Activated naive CD8-positive, alpha-beta T cell treated with anti-CD3 and anti-CD28 coated beads, Interleukin-2, amount 50 U/mL, for 24 hours (primary cell): ENCODE measurements at regions not wholly inside any gene's neighbourhood (a gene's known extent, or its start where the extent isn't known, plus 50 kb on each side); places are given as distances from the start of the nearest gene placed in this dataset.
"Not testable (repeated sequence)": the region's sequence is repeated elsewhere in the genome, so short reads cannot be mapped to it uniquely, and the experiment has no call there.

Experiments used
- ATAC-seq: fragments of 150-1000 bp; cut with Tn5 transposase; one replicate; pipeline ENCODE4 v1.10.0; 2021
- DNase-seq: peaks from one replicate; pipeline ENCODE4 v3.0.0; 2021
- H3K27ac Mint-ChIP-seq: one replicate; pipeline ENCODE4 v1.8.0; 2021; ENCODE audit warnings: mild to moderate bottlenecking, mixed read lengths
- H3K27me3 Mint-ChIP-seq: one replicate; pipeline ENCODE4 v1.8.0; 2021; ENCODE audit warnings: mixed read lengths
- H3K36me3 Mint-ChIP-seq: one replicate; pipeline ENCODE4 v1.8.0; 2021; ENCODE audit warnings: low read depth, mixed read lengths
- H3K4me1 Mint-ChIP-seq: one replicate; pipeline ENCODE4 v1.8.0; 2021; ENCODE audit warnings: mixed read lengths
- H3K4me3 Mint-ChIP-seq: one replicate; pipeline ENCODE4 v1.8.0; 2021; ENCODE audit warnings: mild to moderate bottlenecking, moderate library complexity, mixed read lengths
- H3K9me3 Mint-ChIP-seq: one replicate; pipeline ENCODE4 v1.8.0; 2021; ENCODE audit warnings: mixed read lengths

- Mint-ChIP-seq H3K27me3 (peaks cover 3% of the 10 kb centered on the region), H3K9me3 (no peaks in the 10 kb centered on the region), H3K4me3 (no peak overlapping the region), H3K36me3 (no peaks in the 10 kb centered on the region), H3K27ac (no peak overlapping the region), H3K4me1 (no peaks in the 10 kb centered on the region)
- DNase-seq (no peak), ATAC-seq (no peak)
Observed at GRCh38 chr11:12585861-12586260, 88.4 kb upstream of the TEAD1 start.

GRCh38 chr11:12587333-12587991 lies 86.8 kb upstream of the TEAD1 start:
- Mint-ChIP-seq H3K9me3 (no peaks in the 10 kb centered on the region), H3K27ac (no peak overlapping the region), H3K4me1 (no peaks in the 10 kb centered on the region), H3K27me3 (peaks cover 3% of the 10 kb centered on the region), H3K36me3 (no peaks in the 10 kb centered on the region), H3K4me3 (no peak overlapping the region)
- DNase-seq (no peak), ATAC-seq (no peak)

GRCh38 chr11:12591706-12592105 lies 82.5 kb upstream of the TEAD1 start:
- peaks cover 1% of the 10 kb centered on the region for H3K9me3 Mint-ChIP-seq
- no peaks in the 10 kb centered on the region for H3K4me1 Mint-ChIP-seq
- ATAC-seq (no peak), DNase-seq (no peak)
- peaks cover 9% of the 10 kb centered on the region for H3K27me3 Mint-ChIP-seq
- H3K36me3 Mint-ChIP-seq = no peaks in the 10 kb centered on the region
- no peak overlapping the region for H3K27ac Mint-ChIP-seq
- no peak overlapping the region for H3K4me3 Mint-ChIP-seq

DNA sequence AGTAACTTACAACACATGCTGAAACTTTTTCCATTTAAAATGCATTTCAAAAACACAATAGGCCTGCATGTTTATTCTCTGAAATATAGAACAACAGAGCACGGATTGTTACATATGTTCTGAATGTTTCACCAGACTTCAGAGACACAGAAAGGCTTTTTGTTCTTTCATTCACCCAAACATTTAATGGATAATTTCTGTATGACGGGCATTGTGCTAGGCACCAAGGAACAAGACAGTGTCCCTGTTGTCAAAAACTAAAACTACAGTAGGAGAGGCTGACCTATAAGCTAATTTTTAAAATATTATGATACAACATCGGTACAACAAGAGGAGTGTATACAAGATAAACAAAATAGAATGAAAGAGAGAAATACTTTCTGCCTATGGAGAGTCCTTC lies 81.9 kb upstream of the TEAD1 start:
- H3K27me3 Mint-ChIP-seq = peaks cover 11% of the 10 kb centered on the region
- no peak overlapping the region for H3K27ac Mint-ChIP-seq
- no peak for DNase-seq
- H3K36me3 Mint-ChIP-seq = no peaks in the 10 kb centered on the region
- H3K4me1 Mint-ChIP-seq = no peaks in the 10 kb centered on the region
- no peak for ATAC-seq
- H3K9me3 Mint-ChIP-seq = peaks cover 3% of the 10 kb centered on the region
- H3K4me3 Mint-ChIP-seq = no peak overlapping the region

DNA sequence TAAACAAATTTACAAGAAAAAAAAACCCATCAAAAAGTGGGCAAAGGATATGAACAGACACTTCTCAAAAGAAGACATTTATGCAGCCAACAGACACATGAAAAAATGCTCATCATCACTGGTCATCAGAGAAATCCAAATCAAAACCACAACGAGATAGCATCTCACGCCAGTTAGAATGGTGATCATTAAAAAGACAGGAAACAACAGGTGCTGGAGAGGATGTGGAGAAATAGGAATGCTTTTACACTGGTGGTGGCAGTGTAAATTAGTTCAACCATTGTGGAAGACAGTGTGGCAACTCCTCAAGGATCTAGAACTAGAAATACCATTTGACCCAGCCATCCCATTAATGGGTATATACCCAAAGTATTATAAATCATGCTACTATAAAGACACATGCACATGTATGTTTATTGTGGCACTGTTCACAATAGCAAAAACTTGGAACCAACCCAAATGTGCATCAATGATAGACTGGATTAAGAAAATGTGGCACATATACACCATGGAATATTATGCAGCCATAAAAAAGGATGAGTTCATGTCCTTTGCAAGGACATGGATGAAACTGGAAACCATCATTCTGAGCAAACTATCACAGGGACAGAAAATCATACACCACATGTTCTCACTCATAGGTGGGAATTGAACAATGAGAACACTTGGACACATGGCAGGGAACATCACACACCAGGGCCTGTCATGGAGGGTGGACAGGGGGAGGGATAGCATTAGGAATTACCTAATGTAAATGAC lies 79.0 kb upstream of the TEAD1 start:
- H3K4me3 Mint-ChIP-seq, H3K9me3 Mint-ChIP-seq, ATAC-seq, DNase-seq, H3K4me1 Mint-ChIP-seq, H3K27ac Mint-ChIP-seq, H3K36me3 Mint-ChIP-seq: not testable (repeated sequence)
- H3K27me3 Mint-ChIP-seq = peaks cover 11% of the 10 kb centered on the region

GRCh38 chr11:12598330-12599256 lies 75.6 kb upstream of the TEAD1 start:
- H3K4me1 Mint-ChIP-seq = peaks cover 7% of the 10 kb centered on the region
- ATAC-seq = no peak
- H3K27me3 Mint-ChIP-seq = peaks cover 9% of the 10 kb centered on the region
- DNase-seq = no peak
- no peak overlapping the region for H3K27ac Mint-ChIP-seq
- no peak overlapping the region for H3K4me3 Mint-ChIP-seq
- peaks cover 3% of the 10 kb centered on the region for H3K9me3 Mint-ChIP-seq
- no peaks in the 10 kb centered on the region for H3K36me3 Mint-ChIP-seq

DNA sequence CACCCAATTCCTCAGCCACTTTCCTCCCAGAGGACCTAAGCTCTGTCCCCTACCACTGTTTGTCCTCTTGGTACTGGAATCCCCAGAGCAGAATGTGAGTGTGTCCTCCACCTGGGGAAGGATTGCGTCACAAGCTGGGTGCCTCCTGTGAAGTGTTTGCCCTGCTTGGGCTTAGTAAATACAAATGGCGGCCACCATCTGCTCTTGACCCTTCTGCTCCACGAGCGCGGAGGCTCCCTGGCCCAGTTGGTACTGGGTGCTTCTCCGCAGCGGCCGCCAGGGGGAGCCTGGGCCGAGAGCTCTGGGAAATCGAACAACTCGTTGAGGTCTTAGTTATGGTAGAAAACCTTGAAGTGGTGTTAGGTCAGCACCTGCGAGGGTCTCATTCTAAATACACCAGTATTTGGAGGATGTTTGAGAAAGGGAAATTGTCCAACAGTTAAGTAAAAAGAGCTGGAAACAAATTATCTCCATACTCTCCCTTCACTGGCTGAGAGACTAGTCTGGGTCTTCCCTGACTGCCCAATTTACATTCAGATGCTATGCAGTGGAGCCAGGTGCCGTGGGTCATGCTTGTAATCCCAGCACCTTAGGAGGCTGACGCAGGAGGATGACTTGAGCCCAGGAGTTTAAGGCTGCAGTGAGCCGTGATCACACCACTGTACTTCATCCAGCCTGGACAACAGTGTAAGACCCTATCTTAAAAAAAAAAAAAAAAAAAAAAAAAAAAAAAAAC lies 74.6 kb upstream of the TEAD1 start:
- ATAC-seq = peak; percentile 33
- peaks cover 9% of the 10 kb centered on the region for H3K27me3 Mint-ChIP-seq

GRCh38 chr11:12600829-12601228 lies 73.4 kb upstream of the TEAD1 start:
- Mint-ChIP-seq H3K4me1 (peaks cover 7% of the 10 kb centered on the region), H3K36me3 (no peaks in the 10 kb centered on the region), H3K9me3 (peaks cover 3% of the 10 kb centered on the region), H3K4me3 (no peak overlapping the region), H3K27ac (no peak overlapping the region), H3K27me3 (peaks cover 8% of the 10 kb centered on the region)
- DNase-seq = no peak
- no peak for ATAC-seq

More for the DNA sequence above, 74.6 kb upstream of the TEAD1 start:
- no peak overlapping the region for H3K27ac Mint-ChIP-seq
- H3K4me3 Mint-ChIP-seq = no peak overlapping the region
- H3K4me1 Mint-ChIP-seq = peaks cover 7% of the 10 kb centered on the region
- H3K9me3 Mint-ChIP-seq = peaks cover 3% of the 10 kb centered on the region
- H3K36me3 Mint-ChIP-seq = no peaks in the 10 kb centered on the region
- DNase-seq = peak; percentile 55

DNA sequence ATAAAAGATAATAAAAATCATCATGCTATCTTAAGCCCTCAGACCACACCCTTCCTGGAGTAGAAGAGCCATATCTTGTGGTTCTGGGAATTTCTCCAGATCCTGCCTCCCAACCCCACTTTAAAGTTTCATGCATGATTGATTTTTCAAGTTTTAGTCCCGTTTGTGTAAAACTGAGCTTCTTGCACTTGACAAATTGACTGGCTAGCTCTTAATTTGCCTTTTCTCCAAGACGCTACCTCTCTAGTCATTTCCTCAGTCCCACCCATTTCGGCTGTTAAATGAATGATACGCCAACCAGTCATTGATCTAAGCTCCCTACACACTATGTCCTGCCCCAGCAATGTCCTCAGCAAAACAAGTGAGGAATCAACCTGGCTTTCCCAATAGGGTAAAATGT lies 71.8 kb upstream of the TEAD1 start:
- Mint-ChIP-seq H3K27ac (no peak overlapping the region), H3K36me3 (no peaks in the 10 kb centered on the region), H3K9me3 (no peaks in the 10 kb centered on the region), H3K4me1 (peaks cover 7% of the 10 kb centered on the region), H3K27me3 (peaks cover 5% of the 10 kb centered on the region), H3K4me3 (no peak overlapping the region)
- ATAC-seq (no peak), DNase-seq (no peak)

- H3K4me3 Mint-ChIP-seq = no peak overlapping the region
- ATAC-seq (no peak), DNase-seq (no peak)
- H3K4me1 Mint-ChIP-seq = peaks cover 3% of the 10 kb centered on the region
- H3K27me3 Mint-ChIP-seq = peaks cover 9% of the 10 kb centered on the region
- H3K9me3 Mint-ChIP-seq = no peaks in the 10 kb centered on the region
- H3K27ac Mint-ChIP-seq = no peak overlapping the region
- H3K36me3 Mint-ChIP-seq = no peaks in the 10 kb centered on the region
Observed at GRCh38 chr11:12603143-12604088, 70.8 kb upstream of the TEAD1 start.

DNA sequence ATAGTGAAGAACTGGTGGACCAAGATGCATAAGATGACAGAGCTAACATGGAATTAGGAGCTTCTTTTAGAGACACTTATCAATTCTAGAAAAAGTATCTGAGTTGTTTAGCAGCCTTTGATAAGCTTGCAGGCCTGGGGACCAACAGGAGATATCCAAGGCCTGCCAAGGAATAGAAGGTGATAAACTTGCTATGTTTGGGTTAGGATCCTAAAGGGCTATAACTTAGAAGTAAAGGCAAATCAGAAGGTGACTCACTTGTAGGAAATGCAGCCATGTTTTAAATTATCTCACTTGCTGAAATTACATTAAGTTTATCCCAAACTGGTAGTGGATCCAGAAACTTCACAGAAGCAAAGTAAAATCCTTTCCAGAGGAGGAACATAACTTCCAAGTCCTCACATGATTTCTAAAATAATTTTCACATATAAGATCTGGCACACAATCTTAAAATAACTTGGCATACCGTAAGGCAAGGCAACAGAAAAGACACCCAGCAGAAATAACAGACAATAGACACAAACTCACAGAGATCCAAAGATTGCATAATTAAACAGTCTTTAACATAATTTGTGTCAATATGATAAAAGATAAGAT lies 69.6 kb upstream of the TEAD1 start:
- no peaks in the 10 kb centered on the region for H3K9me3 Mint-ChIP-seq
- ATAC-seq (no peak), DNase-seq (no peak)
- no peak overlapping the region for H3K27ac Mint-ChIP-seq
- H3K4me3 Mint-ChIP-seq = no peak overlapping the region
- H3K27me3 Mint-ChIP-seq = peaks cover 9% of the 10 kb centered on the region
- no peaks in the 10 kb centered on the region for H3K4me1 Mint-ChIP-seq
- H3K36me3 Mint-ChIP-seq = peaks cover 2% of the 10 kb centered on the region

DNA sequence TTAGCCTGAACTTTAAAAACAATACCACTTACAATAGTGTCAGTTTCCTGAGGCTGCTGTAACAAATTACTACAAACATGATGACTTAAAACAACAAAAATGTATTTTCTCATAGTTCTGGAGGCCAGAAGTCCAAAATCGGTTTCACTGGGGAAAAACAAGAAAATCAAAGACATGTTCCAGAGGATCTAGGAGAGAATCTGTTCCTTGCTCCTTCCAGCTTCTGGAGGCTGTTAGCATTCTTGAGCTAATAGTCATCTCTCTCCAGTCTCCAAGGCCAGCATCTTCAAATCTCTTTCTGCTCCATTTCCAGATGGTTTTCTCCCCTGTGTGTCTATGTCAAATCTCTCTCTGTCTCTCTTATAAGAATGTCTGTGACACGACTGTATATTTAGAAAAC lies 67.6 kb upstream of the TEAD1 start:
- ATAC-seq (no peak), DNase-seq (no peak)
- Mint-ChIP-seq H3K9me3 (peaks cover 9% of the 10 kb centered on the region), H3K4me1 (no peaks in the 10 kb centered on the region), H3K27ac (no peak overlapping the region), H3K36me3 (peaks cover 5% of the 10 kb centered on the region), H3K27me3 (peaks cover 8% of the 10 kb centered on the region), H3K4me3 (no peak overlapping the region)

GRCh38 chr11:12608678-12609077 lies 65.5 kb upstream of the TEAD1 start:
- peaks cover 11% of the 10 kb centered on the region for H3K27me3 Mint-ChIP-seq

More at GRCh38 chr11:12608678-12609077, 65.5 kb upstream of the TEAD1 start:
- H3K4me3 Mint-ChIP-seq, DNase-seq, H3K4me1 Mint-ChIP-seq, H3K36me3 Mint-ChIP-seq, H3K27ac Mint-ChIP-seq, ATAC-seq: not testable (repeated sequence)
- H3K9me3 Mint-ChIP-seq = peaks cover 25% of the 10 kb centered on the region
